ENCODE measurements at regions not wholly inside any gene's neighbourhood (a gene's known extent, or its start where the extent isn't known, plus 50 kb on each side); places are given as distances from the start of the nearest gene placed in this dataset.

DNA sequence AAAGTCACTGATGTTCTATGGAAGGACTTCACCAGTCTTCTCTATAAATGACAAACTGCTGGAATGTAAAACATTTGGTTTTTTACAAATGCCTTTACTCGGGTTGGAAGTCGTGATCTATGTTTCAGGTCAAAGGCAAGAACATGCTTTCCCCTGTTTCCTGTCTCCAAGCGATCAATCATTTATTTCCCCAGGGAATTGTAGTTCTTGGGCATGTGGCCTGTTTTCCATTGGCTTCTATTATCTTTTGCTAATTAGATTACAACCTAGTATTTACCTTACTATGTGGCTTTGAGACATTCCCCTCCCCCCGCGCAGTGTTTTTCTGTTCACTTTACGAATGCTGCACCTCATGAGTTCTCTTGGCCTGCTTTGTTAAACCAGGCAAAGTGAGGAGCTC lies 684.2 kb downstream of the EPHA4 start:
- TF ChIP-seq CTCF (IDR thresholded peaks at IDR 0.05) (no peak), POLR2A (IDR thresholded peaks at IDR 0.05) (no peak), POLR2AphosphoS5 (IDR thresholded peaks at IDR 0.05) (no peak)

All from breast epithelium (tissue), 3 donors.